ENCODE measurements at regions not wholly inside any gene's neighbourhood (a gene's known extent, or its start where the extent isn't known, plus 50 kb on each side); places are given as distances from the start of the nearest gene placed in this dataset.
"Not testable (repeated sequence)": the region's sequence is repeated elsewhere in the genome, so short reads cannot be mapped to it uniquely, and the experiment has no call there.

DNA sequence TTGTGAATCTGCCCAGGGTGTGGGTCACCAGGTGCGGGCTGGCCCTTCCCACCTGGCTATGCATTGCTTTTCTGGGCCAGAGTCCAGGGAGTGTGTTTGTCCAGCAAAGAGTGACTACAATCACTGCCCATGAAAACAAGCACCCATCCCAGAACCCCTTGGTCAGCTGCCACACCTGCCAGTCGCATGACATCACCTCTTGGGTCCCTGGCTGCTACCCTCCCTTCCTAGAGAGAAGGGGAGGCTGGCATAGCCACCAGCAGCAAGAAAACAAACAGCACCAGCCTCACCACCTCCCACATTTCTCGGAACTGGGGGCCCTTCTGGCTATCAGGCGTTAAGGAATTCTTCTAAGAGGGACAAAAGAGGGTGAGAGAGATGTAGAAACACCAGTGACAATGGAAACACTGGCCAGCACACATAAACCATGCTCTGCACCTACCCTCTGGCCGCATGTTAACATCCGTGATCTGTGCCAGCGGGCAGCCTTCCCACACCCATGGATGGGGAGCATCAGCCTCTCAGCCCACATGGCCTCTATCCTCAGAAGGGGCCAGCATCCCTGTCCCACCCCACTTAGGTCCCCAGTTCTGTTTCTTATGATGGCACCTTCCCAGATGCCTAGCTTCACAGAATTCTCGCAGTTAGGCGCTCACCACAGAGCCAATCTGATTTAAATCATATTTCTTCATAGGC lies 109.7 kb upstream of the GLI2 start:
- DNase-seq (ENCODE audit: low read depth in 3 of 3): no peak

DNA sequence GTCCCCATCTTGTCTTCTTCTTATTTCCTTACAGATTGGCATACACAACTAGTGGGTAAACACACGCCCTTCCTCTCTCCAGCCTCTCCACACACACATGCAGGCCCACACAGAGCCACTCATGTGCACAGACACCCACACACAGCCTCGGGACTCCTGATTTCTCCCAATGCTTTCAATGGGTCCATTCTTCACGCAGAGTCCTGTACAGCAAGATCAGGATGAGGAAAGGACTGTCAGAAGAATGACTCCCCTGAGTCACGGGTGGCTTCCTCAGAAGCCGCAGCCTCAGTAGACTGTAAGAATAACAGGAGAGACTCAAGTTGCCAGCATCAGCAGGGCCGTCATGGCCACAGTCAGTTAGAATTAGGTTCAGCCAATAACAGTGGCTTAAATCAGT lies 109.1 kb upstream of the GLI2 start:
- no peak for DNase-seq (ENCODE audit: low read depth in 3 of 3)

DNA sequence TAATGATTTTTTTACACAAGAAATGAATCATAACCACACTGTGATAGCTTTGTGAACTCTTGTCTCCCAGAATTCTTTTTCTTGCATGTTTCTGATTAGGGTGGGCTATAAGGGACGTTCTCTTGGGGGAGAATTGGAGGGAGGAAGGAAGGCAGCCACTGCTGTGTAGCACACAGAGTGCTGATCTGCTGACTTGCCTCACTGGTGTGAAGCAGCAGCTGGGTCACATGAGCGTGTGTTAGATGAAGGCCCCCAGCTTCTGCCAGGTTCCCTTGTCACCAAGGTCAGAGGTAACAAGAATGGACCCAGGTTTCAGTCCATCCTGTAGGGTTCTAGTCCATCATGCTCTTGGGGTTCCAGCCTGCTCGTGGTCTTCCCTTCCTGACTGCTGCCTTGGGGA lies 107.4 kb upstream of the GLI2 start:
- DNase-seq (ENCODE audit: low read depth in 3 of 3): no peak

DNA sequence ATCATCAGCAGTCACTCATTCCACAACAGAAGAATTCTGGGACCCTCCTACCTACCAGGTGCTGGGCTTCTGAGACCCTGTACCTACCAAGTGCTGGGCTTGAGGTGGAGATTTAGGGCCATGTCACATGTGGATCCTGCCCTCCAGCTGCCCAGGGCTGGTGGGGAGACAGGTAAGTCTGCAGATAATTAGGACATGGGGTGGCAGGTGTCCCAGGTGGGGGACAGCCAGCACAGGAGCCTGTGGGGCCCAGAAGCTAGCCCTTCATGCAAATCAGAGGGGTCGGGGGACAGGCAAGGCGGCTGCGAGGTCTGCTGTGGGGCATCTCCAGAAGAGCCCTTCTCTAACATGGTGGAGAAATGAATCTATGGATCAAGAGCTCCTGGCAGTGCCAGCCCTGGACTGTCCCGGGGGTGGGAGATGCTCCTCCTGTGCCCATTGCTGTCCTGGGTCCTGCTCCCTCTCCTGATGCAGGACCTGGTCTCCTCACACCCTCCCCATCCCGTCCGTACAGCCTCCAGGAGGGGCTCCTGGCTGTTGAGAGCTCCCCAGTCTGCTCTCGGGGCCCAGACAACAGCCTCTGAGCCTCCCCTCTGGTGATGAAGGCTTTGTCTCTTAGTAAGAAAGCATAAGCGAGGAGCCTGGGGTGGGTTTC lies 106.3 kb upstream of the GLI2 start:
- no peak for DNase-seq (ENCODE audit: low read depth in 3 of 3)

DNA sequence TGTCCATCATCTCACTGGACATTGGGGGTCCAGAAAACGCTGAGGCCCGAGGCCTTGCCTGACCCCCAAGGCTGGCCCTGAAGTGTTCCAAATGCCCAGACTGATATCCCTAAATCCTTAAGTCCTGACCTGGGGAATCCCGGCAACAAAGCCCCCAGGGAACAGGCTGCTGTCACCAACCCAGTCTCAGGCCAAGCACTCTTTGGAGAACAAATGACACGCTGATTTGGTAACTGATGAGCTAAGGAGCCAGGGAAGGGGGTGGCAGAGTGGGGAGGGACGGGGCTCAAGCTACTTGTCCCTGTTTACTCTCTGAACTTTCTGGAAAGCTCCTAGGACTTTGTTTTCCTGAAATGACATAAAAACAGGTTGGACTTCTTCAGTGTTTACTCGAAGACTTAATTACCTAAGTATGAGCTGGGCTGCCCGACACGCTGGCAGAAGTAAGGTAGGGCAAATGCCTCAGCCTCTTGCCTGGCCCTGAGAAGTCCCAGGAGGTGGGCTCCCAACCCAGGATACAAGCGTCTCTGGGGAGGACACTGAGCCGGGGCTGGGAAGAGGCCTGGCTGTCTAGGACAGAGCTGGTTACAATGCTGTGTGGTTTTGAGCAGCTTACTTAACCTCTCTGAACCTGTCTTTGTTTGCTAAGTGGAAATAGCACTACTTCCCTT lies 105.5 kb upstream of the GLI2 start:
- DNase-seq (ENCODE audit: low read depth in 3 of 3): no peak

DNA sequence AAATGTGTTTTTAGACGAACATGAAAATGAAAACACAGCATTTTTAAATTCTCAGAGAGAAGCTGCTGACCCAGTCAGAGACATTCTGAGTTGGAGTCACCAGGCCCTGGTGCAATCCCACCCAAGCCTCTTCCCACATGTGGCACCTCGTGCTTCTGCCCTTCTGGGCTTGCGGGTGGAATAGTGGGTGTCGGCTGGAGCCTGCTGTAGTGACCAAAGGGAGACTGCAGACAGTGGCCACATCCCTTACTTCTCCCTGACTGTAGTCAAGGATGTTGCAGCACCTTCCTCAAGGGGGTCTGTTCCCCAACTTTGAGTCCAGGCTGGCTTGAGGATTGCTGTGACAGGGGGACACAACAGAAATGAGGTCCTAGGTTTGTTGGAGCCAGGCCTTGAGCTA lies 104.4 kb upstream of the GLI2 start:
- DNase-seq (ENCODE audit: low read depth in 3 of 3): no peak

DNA sequence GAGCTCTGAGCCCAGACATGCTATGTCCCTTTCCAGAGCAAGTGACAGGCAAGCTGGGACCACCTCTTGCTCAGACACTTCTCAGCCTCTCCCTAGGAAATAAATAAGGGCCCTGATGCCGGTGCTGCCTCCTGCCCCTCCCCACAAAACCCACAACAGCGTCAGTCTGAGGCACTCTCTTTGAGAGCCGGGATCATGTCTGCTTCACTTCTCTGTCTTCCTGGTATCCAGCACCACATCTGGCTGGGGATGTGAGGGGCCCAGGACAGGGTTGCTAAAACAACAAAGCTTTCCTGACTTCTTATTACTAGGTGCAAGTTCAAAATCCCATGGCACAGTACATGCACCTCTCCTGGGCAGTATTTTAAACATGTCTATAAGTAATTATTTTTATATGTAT lies 103.9 kb upstream of the GLI2 start:
- no peak for DNase-seq (ENCODE audit: low read depth in 3 of 3)

DNA sequence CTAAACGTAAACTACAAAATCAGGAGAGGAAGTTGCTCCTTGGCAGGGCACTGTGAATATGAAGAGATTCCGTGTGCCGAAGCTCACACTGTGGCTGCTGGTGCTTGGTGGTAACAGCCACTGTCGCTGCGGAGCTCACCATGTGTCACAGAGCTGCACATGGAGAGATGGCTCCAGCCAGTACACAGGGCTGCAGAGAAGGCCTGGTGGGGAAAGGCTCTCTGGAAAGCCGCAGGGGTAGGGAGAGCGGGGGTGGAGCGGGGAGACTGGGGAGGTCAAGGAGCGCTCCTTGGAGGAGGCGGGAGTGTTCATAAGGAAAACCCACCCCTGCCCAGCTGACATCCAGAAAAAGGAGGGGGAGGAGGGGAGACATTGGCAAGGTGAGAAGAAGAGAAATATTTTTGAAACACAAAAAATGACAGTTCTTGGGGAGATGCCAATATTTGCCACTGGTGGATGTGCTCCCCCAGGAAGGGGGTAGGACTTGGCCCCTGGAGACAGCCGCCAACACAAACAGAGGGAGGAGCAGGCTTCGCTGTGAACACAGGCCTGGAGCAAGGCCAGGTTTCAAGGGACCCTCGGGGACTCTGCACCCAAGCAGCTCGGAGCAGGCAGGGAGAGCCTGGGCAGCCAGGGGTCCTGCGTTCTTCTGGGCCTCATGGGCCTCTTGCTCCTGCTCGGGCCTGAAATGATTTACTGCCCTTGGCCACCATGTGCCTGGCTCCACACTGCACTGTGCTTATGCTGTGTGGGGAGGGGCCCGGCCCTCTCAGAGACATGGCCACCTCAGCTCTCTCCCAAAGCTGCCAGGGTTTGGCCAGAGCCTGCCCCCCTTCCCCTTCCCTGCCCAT lies 102.6 kb upstream of the GLI2 start:
- DNase-seq (ENCODE audit: low read depth in 3 of 3): no peak

DNA sequence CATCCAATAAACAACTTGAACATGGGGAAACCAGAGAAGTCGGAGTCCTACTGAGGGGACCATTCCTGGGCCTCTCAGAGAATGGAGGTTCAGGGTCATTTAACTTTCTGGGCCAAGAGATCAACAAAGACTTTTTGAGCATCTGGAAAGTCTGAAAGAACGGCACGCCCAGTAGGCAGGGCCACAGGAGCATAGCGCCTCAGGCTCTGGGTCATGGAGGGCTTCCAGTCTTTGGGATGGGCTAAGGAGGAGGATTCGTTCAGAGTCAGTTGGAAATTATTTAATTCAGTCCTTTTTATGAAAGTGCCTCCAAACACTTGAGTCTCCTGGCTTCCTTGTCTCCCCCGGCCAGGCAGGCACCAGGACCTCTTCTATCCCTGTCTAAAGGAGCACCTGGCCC lies 101.1 kb upstream of the GLI2 start:
- no peak for DNase-seq (ENCODE audit: low read depth in 3 of 3)

DNA sequence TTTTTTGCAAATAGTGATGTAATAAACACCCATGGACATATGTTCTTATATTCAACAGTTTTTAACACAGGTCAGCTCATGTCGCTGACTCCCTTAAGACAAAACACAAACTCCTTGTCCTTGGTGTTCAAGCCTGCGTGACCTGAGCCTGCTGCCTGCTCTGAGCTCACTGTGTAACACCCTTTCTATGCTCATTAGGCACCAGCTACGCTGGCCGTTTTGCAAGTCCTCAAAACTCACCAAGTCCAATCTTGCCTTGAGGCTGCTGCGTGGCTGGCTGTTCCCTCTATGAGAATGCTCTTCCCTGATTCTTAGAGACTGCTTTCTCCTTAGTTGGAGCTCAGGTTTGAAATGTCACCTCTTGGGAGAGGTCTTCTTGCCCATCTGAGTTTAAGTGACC lies 100.5 kb upstream of the GLI2 start:
- no peak for DNase-seq (ENCODE audit: low read depth in 3 of 3)

DNA sequence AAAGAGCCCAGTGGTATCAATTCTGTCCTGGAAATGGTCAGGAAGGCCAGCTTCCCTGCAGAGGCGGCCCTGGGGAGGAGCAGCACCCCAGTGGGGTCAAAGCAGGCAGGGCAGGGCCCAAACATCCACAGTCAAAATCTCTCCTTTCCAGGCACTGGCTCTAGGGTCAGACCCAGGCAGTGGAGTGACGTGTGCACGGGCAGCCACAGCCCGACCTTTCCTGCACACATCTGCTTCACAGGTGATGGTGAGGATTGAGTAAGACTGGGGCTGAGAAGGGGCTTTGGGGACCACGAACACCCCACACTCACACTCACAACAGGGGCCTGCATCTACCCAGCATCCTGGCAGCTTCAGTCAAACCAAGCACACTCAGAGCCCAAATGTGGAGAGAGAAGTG lies 97.8 kb upstream of the GLI2 start:
- no peak for DNase-seq (ENCODE audit: low read depth in 3 of 3)

DNA sequence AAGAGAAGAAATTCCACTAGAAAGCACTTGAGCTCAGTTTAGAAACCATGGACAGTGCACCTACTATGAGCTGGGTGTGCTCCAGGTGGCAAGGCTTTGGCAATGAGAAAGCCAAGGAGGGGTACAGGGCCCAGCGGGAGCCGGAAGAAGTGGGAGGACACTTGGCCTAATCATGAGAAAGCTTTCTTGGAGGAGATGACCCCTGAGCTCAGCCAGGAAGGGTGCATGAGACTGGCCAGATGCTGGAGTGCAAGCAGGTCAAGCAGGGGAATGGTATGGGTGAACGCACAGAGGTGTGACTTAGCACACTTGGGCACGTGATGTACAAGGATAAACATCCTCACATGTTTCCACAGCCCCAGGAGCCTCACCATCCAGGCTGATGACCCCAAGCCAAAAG lies 97.2 kb upstream of the GLI2 start:
- no peak for DNase-seq (ENCODE audit: low read depth in 3 of 3)

DNA sequence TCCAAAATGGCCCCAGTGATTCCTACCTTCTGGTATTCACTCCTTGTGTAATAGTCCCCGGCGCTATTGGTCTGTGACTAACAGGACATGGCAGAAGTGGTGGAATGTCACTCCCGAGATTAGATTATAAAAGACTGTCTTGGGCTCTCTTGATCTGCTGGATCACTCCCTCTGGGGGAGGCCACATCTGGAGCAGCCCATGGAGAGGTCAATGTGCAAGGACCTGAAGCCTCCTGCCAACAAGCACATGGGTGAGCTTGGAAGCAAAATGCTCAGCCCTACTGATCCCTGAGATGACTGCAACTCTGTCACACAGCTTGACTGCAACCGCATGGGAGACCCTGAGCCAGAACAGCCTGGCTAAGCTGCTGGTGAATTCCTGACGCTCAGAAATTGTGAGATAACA lies 94.3 kb upstream of the GLI2 start:
- DNase-seq (ENCODE audit: low read depth in 3 of 3): no peak

DNA sequence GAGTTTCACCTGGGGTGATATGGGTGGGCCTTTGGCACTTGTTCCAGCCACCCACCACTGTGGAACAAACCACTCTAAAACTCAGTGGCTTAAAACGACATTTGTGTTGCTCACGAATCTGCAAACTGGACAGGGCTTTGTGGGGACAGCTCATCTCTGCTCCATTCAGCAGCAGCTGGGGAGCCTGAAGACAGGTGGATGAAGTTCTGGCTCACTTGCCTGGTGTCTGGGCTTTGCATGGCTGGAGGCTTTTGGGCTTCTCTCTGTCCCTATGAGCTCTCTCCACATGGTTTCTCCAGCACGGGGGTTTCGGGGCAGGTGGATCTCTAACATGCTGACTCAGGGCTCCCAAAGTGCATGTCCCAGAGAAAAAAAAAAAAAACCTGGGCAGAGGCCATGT lies 93.0 kb upstream of the GLI2 start:
- DNase-seq (ENCODE audit: low read depth in 3 of 3): no peak

DNA sequence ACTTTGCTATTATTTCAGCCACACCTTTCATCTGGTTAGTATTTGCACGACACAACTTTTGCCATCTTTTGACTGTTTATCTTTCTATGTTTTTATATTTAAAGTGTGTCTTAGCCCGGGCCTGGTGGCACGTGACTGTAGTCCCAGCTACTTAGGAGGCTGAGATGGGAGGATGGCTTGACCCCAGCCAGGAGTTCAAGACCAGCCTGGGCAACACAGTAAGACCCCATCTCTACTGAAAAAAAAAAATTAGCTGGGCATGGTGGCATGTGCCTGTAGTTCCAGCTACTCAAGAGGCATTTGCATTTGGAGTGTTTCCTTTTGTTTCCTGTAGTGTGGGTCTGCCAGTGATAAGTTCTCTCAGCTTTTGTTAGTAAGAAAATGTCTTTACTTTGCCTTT lies 88.7 kb upstream of the GLI2 start:
- no peak for DNase-seq (ENCODE audit: low read depth in 3 of 3)

DNA sequence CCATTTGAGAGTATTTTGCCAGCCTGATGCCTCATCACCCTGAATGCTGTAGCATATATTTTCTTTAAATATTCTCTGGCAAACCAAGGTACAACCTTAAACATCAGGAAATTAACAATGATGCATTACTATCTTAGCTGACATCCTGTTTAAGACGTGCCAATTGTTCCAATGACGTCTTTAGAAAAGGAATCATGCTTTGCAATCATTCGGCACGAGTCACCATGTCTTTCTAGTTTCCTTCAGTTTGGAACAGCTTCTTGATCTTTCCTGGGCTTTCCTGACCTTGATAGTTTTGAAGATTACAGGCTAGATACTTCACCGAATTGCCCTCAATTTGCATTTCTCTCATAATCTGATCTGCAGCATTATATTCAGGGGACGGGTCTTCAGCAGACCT lies 88.2 kb upstream of the GLI2 start:
- DNase-seq (ENCODE audit: low read depth in 3 of 3): no peak

DNA sequence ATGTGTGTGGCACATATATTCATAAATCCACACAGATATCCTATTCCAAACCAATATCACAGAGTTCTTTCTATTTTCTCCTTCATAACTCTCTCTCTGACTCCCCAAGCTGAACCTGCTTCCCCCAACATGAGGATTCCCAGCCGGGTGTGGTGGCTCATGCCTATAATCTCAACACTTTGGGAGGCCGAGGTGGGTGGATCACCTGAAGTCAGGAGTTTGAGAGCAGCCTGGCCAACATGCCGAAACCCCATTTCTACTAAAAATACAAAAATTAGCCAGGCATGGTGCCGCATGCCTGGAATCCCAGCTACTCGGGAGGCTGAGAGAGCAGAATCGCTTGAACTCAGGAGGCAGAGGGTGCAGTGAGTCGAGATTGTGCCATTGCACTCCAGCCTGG lies 86.3 kb upstream of the GLI2 start:
- DNase-seq (ENCODE audit: low read depth in 3 of 3): not testable (repeated sequence)

DNA sequence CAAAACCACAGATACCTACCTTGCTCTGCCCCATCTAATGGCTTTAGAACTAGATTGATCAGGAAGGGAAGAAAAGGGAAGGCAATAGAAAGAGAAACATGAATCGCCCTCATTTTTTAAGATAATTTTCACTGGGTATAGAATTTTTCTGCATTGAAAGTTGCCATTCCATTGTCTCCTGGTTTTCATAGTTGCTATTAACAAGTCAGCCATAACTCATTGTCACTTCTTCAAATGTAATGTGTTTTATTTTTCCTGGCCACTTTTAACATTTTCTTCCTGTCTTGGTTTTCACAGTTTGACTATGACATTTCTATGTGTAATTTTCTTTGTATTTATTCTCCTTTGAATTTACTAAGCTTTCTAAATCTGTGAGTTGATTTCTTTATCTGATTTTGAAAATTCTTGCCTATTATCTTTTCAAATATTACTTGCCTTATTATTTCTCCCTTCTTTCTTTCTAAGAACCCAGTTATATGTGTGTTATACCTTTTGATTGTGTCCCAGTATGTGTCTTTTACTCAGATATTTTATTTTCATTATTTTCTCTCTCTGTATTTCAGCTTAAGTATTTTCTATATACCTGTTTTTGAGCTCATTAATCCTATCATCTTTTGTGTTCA lies 85.5 kb upstream of the GLI2 start:
- DNase-seq (ENCODE audit: low read depth in 3 of 3): no peak

DNA sequence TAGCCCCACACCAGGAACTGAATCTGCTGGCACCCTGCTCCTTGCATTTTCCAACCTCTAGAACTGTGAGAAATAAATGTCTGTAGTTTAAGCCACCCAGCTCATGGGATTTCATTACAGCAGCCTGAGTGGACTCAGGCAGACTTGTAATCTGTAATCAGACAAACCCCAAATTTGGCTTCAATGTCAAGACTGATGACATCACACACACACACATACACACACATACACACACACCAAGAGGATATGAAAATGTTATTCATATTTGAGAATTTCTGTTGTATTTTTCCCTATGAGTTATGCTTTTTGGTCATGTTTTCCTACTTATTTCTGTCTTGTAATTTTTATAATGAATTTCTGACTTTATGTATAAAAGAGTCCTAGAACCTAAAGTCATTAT lies 83.8 kb upstream of the GLI2 start:
- no peak for DNase-seq (ENCODE audit: low read depth in 3 of 3)

DNA sequence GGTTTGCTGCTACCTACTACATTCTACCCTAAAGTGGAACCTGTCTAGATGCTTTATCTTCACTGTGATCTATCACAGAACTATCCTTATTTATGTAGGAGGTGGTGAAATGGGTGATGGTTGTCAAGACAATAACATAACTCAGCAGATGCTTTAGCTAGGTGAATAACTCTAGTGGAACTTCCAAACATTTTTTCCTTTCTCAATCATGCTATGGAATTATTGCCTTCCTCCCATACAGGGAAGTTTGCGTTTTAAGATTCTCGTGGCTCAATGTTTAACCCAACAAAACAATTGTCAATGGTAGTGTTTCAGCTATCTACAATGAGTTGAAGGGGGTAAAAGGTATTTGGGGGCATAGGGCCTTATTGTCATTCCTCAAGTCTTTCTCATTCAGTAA lies 82.6 kb upstream of the GLI2 start:
- DNase-seq (ENCODE audit: low read depth in 3 of 3): no peak

DNA sequence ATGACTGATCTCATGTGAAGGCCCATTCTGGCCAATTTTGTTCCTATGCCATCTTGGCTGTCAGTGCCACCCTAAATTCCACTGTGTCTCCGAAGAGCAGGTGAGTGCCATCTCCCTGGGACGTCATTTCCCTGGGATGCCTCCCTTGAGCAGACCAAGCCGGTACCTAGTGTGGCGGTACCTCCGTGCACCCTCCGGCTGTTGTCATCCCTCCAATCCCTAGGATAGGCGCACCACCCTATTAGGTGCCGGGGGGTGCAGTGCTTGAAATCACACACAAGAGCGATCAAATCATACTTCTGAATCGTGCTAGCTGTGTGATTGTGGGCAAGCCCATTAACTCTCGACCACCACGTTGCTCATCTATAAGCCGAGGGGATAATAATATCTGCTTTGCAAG lies 81.8 kb upstream of the GLI2 start:
- DNase-seq (ENCODE audit: low read depth in 3 of 3): no peak
